Psoas muscle (tissue), 7 donors: ENCODE measurements at regions not wholly inside any gene's neighbourhood (a gene's known extent, or its start where the extent isn't known, plus 50 kb on each side); places are given as distances from the start of the nearest gene placed in this dataset.
A peak's percentile ranks its signal among the peaks of the same experiment; 100 is the strongest.
"Not testable (repeated sequence)": the region's sequence is repeated elsewhere in the genome, so short reads cannot be mapped to it uniquely, and the experiment has no call there.

ENCODE experiments used
- ATAC-seq, 4 donors: fragments of 200-7000 bp; cut with Tn5 transposase; one replicate each; pipeline ENCODE4 v1.9.1; 2020; ENCODE audit warnings: moderate library complexity in 3 of 4, mild to moderate bottlenecking in 2 of 4
- DNase-seq, 2 donors: peaks; one replicate each; pipeline ENCODE4 v3.0.0-alpha.2; 2020
- H3K27ac ChIP-seq: fragments of 200-600 bp; one replicate; pipeline ENCODE4 v1.8.0; 2022
- H3K27me3 ChIP-seq, 3 donors: fragments of 200-600 bp in 1 of 3; one replicate each; pipeline versions ENCODE4 v1.6.1 to v1.8.0; 2013 to 2022; ENCODE audit warnings: low read length in 2 of 3, mild to moderate bottlenecking in 2 of 3, moderate library complexity in 1 of 3; ENCODE audit not compliant: insufficient read depth in 3 of 3
- H3K36me3 ChIP-seq, 2 donors: fragments of 200-600 bp in 1 of 2; one replicate each; pipeline versions ENCODE4 v1.6.1 to v1.8.0; 2013 to 2022; ENCODE audit warnings: low read depth in 1 of 2, mild to moderate bottlenecking in 1 of 2, moderate library complexity in 1 of 2; ENCODE audit not compliant: insufficient read depth in 1 of 2
- H3K4me1 ChIP-seq: fragments of 200-600 bp; one replicate; pipeline ENCODE4 v1.8.0; 2022
- H3K4me3 ChIP-seq: fragments of 200-600 bp; one replicate; pipeline ENCODE4 v1.8.0; 2022; ENCODE audit warnings: mild to moderate bottlenecking
- H3K9me3 ChIP-seq: fragments of 200-600 bp; one replicate; pipeline ENCODE4 v1.8.0; 2022
- CTCF ChIP-seq: fragments of 200-600 bp; IDR thresholded peaks from one replicate; pipeline ENCODE4 v1.8.0; 2022; ENCODE audit warnings: antibody characterized with exemption
- WGBS, 3 donors: extraction: QIAGEN DNeasy Blood & Tissue Kit; methylation state at CpG; one replicate each; pipeline versions ENCODE4 v1.1.6 to v1.1.7; 2013; 5-methylcytosine and 5-hydroxymethylcytosine counted together
- intact Hi-C, 2 donors: fragments of 100-400 bp; cut with DNase I; formaldehyde crosslinking; loops; one replicate each; pipeline versions ENCODE4 v1.11.0 to v1.14.2; 2022
- donor health status: healthy with polysubstance abuse.
- donor health status: DM: no; HTN: no; CAD: no; lungs with moderate emphysema.
- donor health status: Bipolar disorder and iron deficiency.
- donor health status: healthy.
- donor health status: DM: yes; HTN: yes; CAD: no.
- donor health status: DM: no; HTN: no; CAD: no.
- donor health status: DM: yes; HTN: yes; CAD: no.

- WGBS, 3 donors = 90 to 94% (median 94%) methylated on average over 7 of the region's 7 CpGs
Measured at GRCh38 chr10:44279426-44280126, 105.3 kb downstream of the CXCL12 start.

GRCh38 chr10:44278837-44279324 lies 106.0 kb downstream of the CXCL12 start:
- WGBS, 3 donors = 76 to 89% (median 87%) methylated on average over 5 of the region's 5 CpGs
- peaks cover 4% of the 10 kb centered on the region for H3K4me1 ChIP-seq
- H3K9me3 ChIP-seq = no peaks in the 10 kb centered on the region
- H3K27me3 ChIP-seq = no peaks in the 10 kb centered on the region
- intact Hi-C loops = no loop called here
- no peaks in the 10 kb centered on the region for H3K36me3 ChIP-seq
- no peak for TF ChIP-seq CTCF
- H3K4me3 ChIP-seq = no peak overlapping the region
- ATAC-seq (no peak), DNase-seq (peak in 1 of 2 donors; percentile 45)
- no peak overlapping the region for H3K27ac ChIP-seq

More at GRCh38 chr10:44279426-44280126, 105.3 kb downstream of the CXCL12 start:
- no peaks in the 10 kb centered on the region for H3K9me3 ChIP-seq
- H3K4me1 ChIP-seq = peaks cover 4% of the 10 kb centered on the region
- H3K36me3 ChIP-seq = no peaks in the 10 kb centered on the region
- intact Hi-C loops = no loop called here
- no peaks in the 10 kb centered on the region for H3K27me3 ChIP-seq
- TF ChIP-seq CTCF = no peak
- H3K4me3 ChIP-seq = no peak overlapping the region
- DNase-seq (no peak), ATAC-seq (no peak)
- H3K27ac ChIP-seq = no peak overlapping the region

GRCh38 chr10:44268435-44268948 lies 116.4 kb downstream of the CXCL12 start:
- ATAC-seq, DNase-seq, H3K27ac ChIP-seq, H3K27me3 ChIP-seq, H3K36me3 ChIP-seq, intact Hi-C loops, H3K4me1 ChIP-seq, H3K4me3 ChIP-seq, H3K9me3 ChIP-seq: not testable (repeated sequence)
- WGBS, 3 donors = 91 to 99% (median 96%) methylated on average over 10 to 14 of the region's 16 CpGs

GRCh38 chr10:44267007-44267406 lies 117.9 kb downstream of the CXCL12 start:
- Histone ChIP-seq H3K27ac (no peak overlapping the region), H3K9me3 (no peaks in the 10 kb centered on the region), H3K4me3 (no peak overlapping the region), H3K36me3 (no peaks in the 10 kb centered on the region), H3K27me3 (no peaks in the 10 kb centered on the region), H3K4me1 (no peaks in the 10 kb centered on the region)
- ATAC-seq (no peak), DNase-seq (no peak)
- intact Hi-C loops = no loop called here
- no peak for TF ChIP-seq CTCF
- WGBS, 3 donors = 82 to 98% (median 89%) methylated on average over 3 of the region's 3 CpGs

GRCh38 chr10:44264244-44264643 lies 120.7 kb downstream of the CXCL12 start:
- intact Hi-C loops = no loop called here
- Histone ChIP-seq H3K36me3 (no peaks in the 10 kb centered on the region), H3K4me1 (no peaks in the 10 kb centered on the region), H3K27ac (peak overlapping the region; percentile 44), H3K9me3 (no peaks in the 10 kb centered on the region), H3K27me3 (no peaks in the 10 kb centered on the region), H3K4me3 (no peak overlapping the region)
- WGBS, 3 donors = 45 to 54% (median 53%) methylated on average over 4 of the region's 4 CpGs
- no peak for DNase-seq
- no peak for ATAC-seq
- TF ChIP-seq CTCF = no peak
